GM12878 (cell line): ENCODE measurements at regions not wholly inside any gene's neighbourhood (a gene's known extent, or its start where the extent isn't known, plus 50 kb on each side); places are given as distances from the start of the nearest gene placed in this dataset.

Source experiments
- POLR2AphosphoS5 ChIP-seq: IDR thresholded peaks from 2 replicates; pipeline ENCODE4 v1.6.1; 2011; ENCODE audit warnings: mild to moderate bottlenecking, low read length, inconsistent platforms
- SRF ChIP-seq, 2 experiments: IDR thresholded peaks; 2 replicates each; pipeline ENCODE4 v1.6.1; 2011; ENCODE audit warnings: low read depth in 2 of 2, low read length in 2 of 2, mild to moderate bottlenecking in 1 of 2, moderate library complexity in 1 of 2
- TF ChIP-seq, protein P1 (sequence below): fragments of 450-650 bp; formaldehyde crosslinking; IDR thresholded peaks from 2 replicates; pipeline ENCODE4 v1.4.0; 2022; ENCODE audit warnings: mild to moderate bottlenecking, moderate library complexity
- TF ChIP-seq, protein P2 (sequence below): IDR thresholded peaks from 2 replicates; pipeline ENCODE4 v1.6.1; 2012; ENCODE audit warnings: low read length, inconsistent platforms
- TF ChIP-seq, protein P3 (sequence below): IDR thresholded peaks from 2 replicates; pipeline ENCODE4 v1.6.1; 2012; ENCODE audit warnings: low read depth, low read length, improper control_type of control experiment

DNA sequence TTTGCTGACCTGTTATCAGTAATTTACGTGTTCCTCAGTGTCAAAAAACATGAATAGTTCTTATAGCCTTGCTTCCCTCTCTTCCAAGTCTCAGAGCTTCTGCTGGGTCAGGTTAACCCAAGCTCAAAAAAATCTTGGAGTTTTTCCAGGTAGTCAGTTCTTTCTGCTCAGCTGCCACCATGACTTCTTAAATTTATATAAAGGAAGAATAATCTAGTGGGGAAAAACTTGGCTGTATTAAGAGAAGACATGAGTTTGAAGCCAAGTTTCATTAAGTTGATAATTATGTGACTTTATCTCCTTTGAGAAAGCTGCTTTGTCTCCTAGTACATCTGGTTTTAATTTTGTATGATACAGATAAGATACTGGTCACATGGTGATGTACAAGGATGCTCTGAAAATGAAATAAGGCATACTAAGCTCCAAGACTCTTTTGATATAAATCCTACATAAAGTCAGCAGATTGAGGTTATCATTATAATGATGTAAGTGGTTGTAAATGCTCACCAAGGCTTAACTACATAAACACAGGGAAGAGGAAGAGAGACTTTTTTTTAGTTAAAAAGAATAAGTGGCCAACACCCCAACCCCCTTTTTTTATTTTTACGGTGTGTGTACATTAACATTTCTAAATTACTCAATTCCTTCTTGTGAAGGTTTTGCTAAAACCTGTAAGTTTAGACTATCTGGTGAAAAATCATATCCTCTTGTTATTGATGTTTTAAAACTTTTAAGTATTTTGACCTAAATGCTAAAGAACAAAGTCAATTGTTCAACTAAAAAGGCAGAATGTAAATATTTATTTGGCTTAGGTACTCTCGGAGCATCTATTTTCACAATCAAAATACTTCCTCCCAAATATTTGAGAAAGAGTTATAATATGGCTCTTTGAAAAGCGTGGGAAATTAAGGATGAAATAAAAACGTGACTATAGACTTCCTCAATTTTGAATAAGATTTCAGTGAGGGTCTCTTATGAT, 84.1 kb upstream of the SLC38A2 start (continued):
- TF ChIP-seq, protein P1, sequence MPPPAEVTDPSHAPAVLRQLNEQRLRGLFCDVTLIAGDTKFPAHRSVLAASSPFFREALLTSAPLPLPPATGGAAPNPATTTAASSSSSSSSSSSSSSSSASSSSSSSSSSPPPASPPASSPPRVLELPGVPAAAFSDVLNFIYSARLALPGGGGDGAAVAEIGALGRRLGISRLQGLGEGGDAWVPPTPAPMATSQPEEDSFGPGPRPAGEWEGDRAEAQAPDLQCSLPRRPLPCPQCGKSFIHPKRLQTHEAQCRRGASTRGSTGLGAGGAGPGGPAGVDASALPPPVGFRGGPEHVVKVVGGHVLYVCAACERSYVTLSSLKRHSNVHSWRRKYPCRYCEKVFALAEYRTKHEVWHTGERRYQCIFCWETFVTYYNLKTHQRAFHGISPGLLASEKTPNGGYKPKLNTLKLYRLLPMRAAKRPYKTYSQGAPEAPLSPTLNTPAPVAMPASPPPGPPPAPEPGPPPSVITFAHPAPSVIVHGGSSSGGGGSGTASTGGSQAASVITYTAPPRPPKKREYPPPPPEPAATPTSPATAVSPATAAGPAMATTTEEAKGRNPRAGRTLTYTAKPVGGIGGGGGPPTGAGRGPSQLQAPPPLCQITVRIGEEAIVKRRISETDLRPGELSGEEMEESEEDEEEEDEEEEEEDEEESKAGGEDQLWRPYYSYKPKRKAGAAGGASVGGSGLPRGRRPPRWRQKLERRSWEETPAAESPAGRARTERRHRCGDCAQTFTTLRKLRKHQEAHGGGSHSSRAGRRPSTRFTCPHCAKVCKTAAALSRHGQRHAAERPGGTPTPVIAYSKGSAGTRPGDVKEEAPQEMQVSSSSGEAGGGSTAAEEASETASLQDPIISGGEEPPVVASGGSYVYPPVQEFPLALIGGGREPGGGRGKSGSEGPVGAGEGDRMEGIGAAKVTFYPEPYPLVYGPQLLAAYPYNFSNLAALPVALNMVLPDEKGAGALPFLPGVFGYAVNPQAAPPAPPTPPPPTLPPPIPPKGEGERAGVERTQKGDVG = no peak
- TF ChIP-seq, protein P2, sequence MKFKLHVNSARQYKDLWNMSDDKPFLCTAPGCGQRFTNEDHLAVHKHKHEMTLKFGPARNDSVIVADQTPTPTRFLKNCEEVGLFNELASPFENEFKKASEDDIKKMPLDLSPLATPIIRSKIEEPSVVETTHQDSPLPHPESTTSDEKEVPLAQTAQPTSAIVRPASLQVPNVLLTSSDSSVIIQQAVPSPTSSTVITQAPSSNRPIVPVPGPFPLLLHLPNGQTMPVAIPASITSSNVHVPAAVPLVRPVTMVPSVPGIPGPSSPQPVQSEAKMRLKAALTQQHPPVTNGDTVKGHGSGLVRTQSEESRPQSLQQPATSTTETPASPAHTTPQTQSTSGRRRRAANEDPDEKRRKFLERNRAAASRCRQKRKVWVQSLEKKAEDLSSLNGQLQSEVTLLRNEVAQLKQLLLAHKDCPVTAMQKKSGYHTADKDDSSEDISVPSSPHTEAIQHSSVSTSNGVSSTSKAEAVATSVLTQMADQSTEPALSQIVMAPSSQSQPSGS = no peak
- no peak for TF ChIP-seq POLR2AphosphoS5
- no peak for TF ChIP-seq SRF (IDR thresholded peaks at IDR 0.05; ENCODE audit: low read depth in 2 of 2, low read length in 2 of 2)
- TF ChIP-seq, protein P3, sequence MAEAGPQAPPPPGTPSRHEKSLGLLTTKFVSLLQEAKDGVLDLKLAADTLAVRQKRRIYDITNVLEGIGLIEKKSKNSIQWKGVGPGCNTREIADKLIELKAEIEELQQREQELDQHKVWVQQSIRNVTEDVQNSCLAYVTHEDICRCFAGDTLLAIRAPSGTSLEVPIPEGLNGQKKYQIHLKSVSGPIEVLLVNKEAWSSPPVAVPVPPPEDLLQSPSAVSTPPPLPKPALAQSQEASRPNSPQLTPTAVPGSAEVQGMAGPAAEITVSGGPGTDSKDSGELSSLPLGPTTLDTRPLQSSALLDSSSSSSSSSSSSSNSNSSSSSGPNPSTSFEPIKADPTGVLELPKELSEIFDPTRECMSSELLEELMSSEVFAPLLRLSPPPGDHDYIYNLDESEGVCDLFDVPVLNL = no peak
- TF ChIP-seq, all 136 proteins: peak for 0
